OCI-LY3 (cell line): ENCODE measurements at regions not wholly inside any gene's neighbourhood (a gene's known extent, or its start where the extent isn't known, plus 50 kb on each side); places are given as distances from the start of the nearest gene placed in this dataset.

Experiments
- H2AFZ ChIP-seq: fragments of 200-600, 300-600 bp; shearing (Covaris generic); 2 replicates; pipeline ENCODE4 v1.6.0; 2014; ENCODE audit warnings: antibody characterized with exemption, low read depth, low read length
- H3K27ac ChIP-seq: fragments of 200-600, 300-600 bp; sonication (generic); 2 replicates; pipeline ENCODE4 v1.5.1; 2014; ENCODE audit warnings: mild to moderate bottlenecking, low read length, moderate library complexity, mixed read lengths
- H3K27me3 ChIP-seq: fragments of 200-600, 300-600 bp; sonication (generic); 2 replicates; pipeline ENCODE4 v1.6.1; 2014; ENCODE audit warnings: low read depth, low read length, mixed read lengths
- H3K36me3 ChIP-seq: fragments of 200-600, 300-600 bp; sonication (generic); replicated peaks from 2 replicates; pipeline ENCODE3; 2014; ENCODE audit warnings: low read depth, low read length, mixed read lengths
- H3K4me1 ChIP-seq: fragments of 300-600, 200-600 bp; sonication (generic); 2 replicates; pipeline ENCODE4 v1.6.1; 2014; ENCODE audit warnings: low read length, mixed read lengths
- H3K4me2 ChIP-seq: fragments of 200-600, 300-600 bp; sonication (generic); 2 replicates; pipeline ENCODE4 v1.6.1; 2014; ENCODE audit warnings: low read length, mixed read lengths
- H3K4me3 ChIP-seq: fragments of 300-600, 200-600 bp; sonication (generic); 2 replicates; pipeline ENCODE4 v1.5.1; 2014; ENCODE audit warnings: antibody characterized with exemption, mild to moderate bottlenecking, low read length, moderate library complexity
- H3K79me2 ChIP-seq: fragments of 300-600, 200-600 bp; shearing (Covaris generic); 2 replicates; pipeline ENCODE4 v1.6.1; 2014; ENCODE audit warnings: mild to moderate bottlenecking, low read length, mixed read lengths
- H3K9ac ChIP-seq: fragments of 300-600, 200-600 bp; shearing (Covaris generic); 2 replicates; pipeline ENCODE4 v1.6.0; 2014; ENCODE audit warnings: mild to moderate bottlenecking, low read length, moderate library complexity
- H3K9me3 ChIP-seq: fragments of 200-600, 300-600 bp; shearing (Covaris generic); 2 replicates; pipeline ENCODE4 v1.6.1; 2014; ENCODE audit warnings: low read length, mixed read lengths; ENCODE audit not compliant: insufficient read depth
- H4K20me1 ChIP-seq: fragments of 200-600, 300-600 bp; sonication (generic); 2 replicates; pipeline ENCODE4 v1.6.1; 2016; ENCODE audit warnings: low read length, mixed read lengths; ENCODE audit not compliant: insufficient read depth
- CTCF ChIP-seq: fragments of 200-600, 300-600 bp; sonication (generic); IDR thresholded peaks from 2 replicates; pipeline ENCODE4 v1.5.1; 2014; ENCODE audit warnings: antibody characterized with exemption, low read length, low read depth
- EZH2phosphoT487 ChIP-seq: fragments of 200-600 bp; shearing (Covaris generic); IDR thresholded peaks from 2 replicates; pipeline ENCODE4 v1.6.1; 2018; ENCODE audit warnings: antibody characterized with exemption, mixed run types, low read depth

GRCh38 chr17:55965051-55965450, 188.2 kb upstream of the ANKFN1 start:
- Histone ChIP-seq H3K4me1 (no peaks in the 10 kb centered on the region), H3K4me3 (no peak overlapping the region), H3K36me3 (no peaks in the 10 kb centered on the region), H3K9ac (no peak overlapping the region), H3K27me3 (no peaks in the 10 kb centered on the region; the same call in 1 of the 2 replicates), H4K20me1 (no peaks in the 10 kb centered on the region), H2AFZ (no peak overlapping the region), H3K4me2 (no peak overlapping the region), H3K27ac (no peak overlapping the region), H3K79me2 (no peaks in the 10 kb centered on the region), H3K9me3 (no peaks in the 10 kb centered on the region)
- peak; percentile 25 for TF ChIP-seq CTCF
- TF ChIP-seq EZH2phosphoT487: no peak

DNA sequence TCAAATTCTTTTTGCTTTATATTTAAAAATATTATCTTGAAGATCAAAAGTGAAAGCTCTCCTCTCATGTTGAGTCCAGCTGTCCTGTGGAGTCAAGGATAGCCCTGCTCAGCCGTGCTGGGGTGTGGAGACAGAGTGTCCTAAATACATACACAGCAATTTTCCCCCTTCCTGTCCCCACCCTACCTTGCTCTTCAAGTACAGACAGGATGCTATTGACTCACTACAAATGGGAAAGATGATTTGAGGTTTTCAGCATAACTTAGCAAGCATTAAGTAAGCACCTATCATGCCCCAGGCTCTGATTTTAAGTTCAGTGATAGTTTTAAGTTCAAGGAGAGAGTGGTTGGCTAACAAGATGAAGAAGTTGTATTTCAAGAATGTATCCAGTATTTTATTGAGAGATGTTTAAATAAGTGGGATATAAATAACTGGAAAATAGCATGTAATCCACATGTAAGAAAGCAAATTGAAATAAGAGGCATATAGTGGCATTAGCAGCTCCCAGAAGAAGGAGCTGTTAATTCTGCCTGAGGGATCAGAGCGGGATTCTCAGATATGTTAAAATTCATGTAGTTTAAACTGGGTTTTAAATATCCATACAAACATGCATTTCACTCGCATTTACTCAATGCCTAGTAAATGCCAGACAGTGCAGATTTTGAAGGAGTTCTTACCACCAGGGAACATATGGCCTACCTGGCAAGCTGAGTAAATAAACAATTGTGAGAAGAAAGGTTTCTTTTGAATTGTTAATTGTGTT, 183.5 kb upstream of the ANKFN1 start:
- Histone ChIP-seq H2AFZ (no peak overlapping the region), H3K4me1 (no peaks in the 10 kb centered on the region), H3K27me3 (peaks cover 11% of the 10 kb centered on the region), H3K9ac (no peak overlapping the region), H3K9me3 (no peaks in the 10 kb centered on the region), H3K27ac (no peak overlapping the region), H3K79me2 (no peaks in the 10 kb centered on the region), H3K36me3 (no peaks in the 10 kb centered on the region), H3K4me3 (no peak overlapping the region), H3K4me2 (no peak overlapping the region), H4K20me1 (no peaks in the 10 kb centered on the region)
- TF ChIP-seq CTCF (no peak), EZH2phosphoT487 (no peak)

DNA sequence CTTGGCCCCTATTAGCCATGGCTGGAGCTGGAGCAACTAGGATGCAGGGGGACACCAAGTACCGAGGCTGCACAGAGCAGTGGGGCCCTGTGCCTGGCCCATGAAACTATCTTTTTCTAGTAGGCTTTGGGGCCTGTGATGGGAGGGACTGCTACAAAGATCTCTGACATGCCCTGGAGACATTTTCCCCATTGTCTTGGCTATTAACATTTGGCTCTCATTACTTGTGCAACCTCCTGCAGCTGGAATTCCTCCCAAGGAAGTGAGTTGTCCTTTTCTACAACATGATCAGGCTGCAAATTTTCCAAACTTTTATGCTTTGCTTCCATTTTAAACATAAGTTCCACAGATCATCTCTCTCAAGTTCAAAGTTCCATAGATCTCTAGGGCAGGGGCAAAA, 174.7 kb upstream of the ANKFN1 start:
- no peaks in the 10 kb centered on the region for H3K79me2 ChIP-seq
- H3K4me3 ChIP-seq: no peak overlapping the region
- H3K9me3 ChIP-seq: no peaks in the 10 kb centered on the region; the same call in 1 of the 2 replicates
- TF ChIP-seq CTCF (no peak), EZH2phosphoT487 (no peak)
- peaks cover 6% of the 10 kb centered on the region; the same call in 1 of the 2 replicates for H3K27me3 ChIP-seq
- no peaks in the 10 kb centered on the region for H3K36me3 ChIP-seq
- no peak overlapping the region for H3K9ac ChIP-seq
- H3K27ac ChIP-seq: no peak overlapping the region
- no peak overlapping the region for H2AFZ ChIP-seq
- H3K4me1 ChIP-seq: peaks cover 27% of the 10 kb centered on the region
- H4K20me1 ChIP-seq: no peaks in the 10 kb centered on the region
- no peak overlapping the region for H3K4me2 ChIP-seq

DNA sequence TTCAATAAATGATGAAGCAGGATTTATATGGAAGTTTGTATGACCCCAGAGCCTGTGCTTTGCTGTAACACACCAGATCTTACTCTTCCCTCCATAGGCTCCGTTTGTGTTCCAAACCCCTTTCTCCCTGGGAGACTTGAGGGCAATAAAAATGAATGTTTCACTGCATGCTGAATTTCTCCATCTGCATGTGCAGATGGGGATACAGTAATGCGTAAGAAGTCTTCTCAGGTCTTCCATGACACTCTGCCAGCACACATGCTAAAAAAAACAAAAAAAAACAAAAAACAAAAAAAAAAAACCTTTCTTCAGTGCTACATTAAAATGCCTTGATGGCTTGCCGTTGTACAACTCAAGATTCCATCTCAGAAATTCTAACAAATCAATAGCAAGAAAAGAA, 170.2 kb upstream of the ANKFN1 start:
- H3K36me3 ChIP-seq: no peaks in the 10 kb centered on the region
- no peaks in the 10 kb centered on the region for H3K79me2 ChIP-seq
- H3K9ac ChIP-seq: no peak overlapping the region
- no peaks in the 10 kb centered on the region; the same call in 1 of the 2 replicates for H3K9me3 ChIP-seq
- no peak overlapping the region for H3K27ac ChIP-seq
- peaks cover 34% of the 10 kb centered on the region for H3K4me1 ChIP-seq
- H4K20me1 ChIP-seq: no peaks in the 10 kb centered on the region
- no peak overlapping the region for H3K4me3 ChIP-seq
- TF ChIP-seq EZH2phosphoT487 (no peak), CTCF (no peak)
- no peak overlapping the region for H2AFZ ChIP-seq
- no peak overlapping the region for H3K4me2 ChIP-seq
- peaks cover 5% of the 10 kb centered on the region; the same call in 1 of the 2 replicates for H3K27me3 ChIP-seq
